Stimulated activated CD8-positive, alpha-beta memory T cell treated with anti-CD3 and anti-CD28 coated beads, Interleukin-7, amount 100 ng/mL, for 1 hour (primary cell): ENCODE measurements at regions not wholly inside any gene's neighbourhood (a gene's known extent, or its start where the extent isn't known, plus 50 kb on each side); places are given as distances from the start of the nearest gene placed in this dataset.

ENCODE experiments used
- DNase-seq, 2 donors: peaks; one replicate each; pipeline ENCODE4 v3.0.0-alpha.2; 2020; ENCODE audit warnings: low read depth in 2 of 2

- no peak for DNase-seq
Observed at GRCh38 chr10:28962768-28963167, 285.4 kb downstream of the BAMBI start.

DNA sequence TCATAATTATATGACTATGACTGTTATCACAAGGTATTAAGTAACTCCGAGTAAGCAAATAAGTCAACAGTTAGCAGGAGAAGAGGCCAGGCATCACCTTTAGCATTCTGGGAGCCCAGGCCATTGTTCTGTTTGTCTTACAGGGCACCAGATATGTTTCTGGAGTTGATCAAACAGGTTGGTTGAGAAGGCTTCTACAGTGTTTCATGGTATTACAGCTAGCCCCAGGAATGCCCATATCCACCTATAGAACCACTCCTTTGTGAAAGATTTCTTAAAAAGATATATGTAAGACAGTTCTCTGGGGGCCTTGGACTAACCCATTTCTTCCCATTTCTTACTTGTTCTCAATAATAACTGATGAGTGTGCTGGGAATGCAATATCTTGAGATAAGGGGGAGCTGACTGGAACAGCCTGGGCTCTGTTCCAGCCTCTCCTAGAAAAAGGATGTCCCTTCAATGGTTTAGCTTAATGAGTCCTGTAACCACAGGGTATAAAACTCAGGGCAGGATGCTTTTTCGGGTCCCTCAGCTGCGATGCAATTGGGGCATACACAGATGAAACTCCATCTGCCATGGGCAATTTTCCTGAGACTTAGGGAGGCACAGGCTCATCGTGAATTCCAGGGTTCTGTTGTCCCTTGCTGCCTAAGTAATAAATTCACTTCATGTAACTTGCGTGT is 286.4 kb downstream of the BAMBI start:
- DNase-seq, result no peak

DNA sequence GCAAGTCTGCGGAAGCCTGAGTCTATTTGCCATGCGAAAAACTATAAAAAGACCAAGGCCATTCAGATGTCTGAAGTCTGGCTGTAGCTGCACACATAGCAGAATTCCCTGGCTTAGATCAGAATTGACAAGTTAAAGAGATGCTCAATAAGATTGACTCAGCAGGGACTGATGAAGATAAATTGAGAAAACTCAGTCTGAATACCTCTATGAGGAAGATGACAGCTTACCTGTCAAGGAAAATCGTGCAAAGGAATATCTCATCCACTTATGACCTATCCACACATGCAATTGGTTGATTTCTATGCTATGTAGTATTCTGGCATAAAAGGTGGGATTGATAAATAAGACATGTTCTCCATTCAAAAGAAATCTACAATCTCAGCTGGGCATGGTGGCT is 288.6 kb downstream of the BAMBI start:
- no peak for DNase-seq

- DNase-seq, result no peak
Observed at GRCh38 chr10:28967031-28967430, 289.7 kb downstream of the BAMBI start.

- no peak for DNase-seq
Observed at GRCh38 chr10:28969413-28969812, 292.1 kb downstream of the BAMBI start.

DNA sequence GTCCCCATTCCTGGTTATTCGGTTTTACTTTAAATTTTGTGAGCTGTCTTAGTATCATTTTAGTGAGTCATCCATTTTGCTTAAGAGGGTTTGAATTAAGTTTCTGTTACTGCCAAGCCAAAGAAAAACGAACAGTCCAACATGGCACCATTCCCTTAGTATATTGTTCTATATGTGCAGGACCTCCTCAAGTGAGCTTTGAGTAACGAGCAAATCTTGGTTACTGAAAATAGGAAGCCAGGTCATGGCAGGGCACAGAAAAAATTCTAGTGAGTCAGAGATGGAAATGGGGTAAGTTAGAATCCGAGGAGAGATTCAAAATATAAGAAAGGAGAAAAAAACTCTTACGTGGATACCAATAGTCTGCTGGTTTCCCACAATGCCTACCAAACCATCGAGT is 292.9 kb downstream of the BAMBI start:
- no peak for DNase-seq

- DNase-seq, result no peak
Observed at GRCh38 chr10:28971255-28971654, 293.9 kb downstream of the BAMBI start.

GRCh38 chr10:28971764-28972163 is 294.4 kb downstream of the BAMBI start:
- no peak for DNase-seq

- no peak for DNase-seq
Observed at GRCh38 chr10:28973309-28973972, 296.1 kb downstream of the BAMBI start.

DNA sequence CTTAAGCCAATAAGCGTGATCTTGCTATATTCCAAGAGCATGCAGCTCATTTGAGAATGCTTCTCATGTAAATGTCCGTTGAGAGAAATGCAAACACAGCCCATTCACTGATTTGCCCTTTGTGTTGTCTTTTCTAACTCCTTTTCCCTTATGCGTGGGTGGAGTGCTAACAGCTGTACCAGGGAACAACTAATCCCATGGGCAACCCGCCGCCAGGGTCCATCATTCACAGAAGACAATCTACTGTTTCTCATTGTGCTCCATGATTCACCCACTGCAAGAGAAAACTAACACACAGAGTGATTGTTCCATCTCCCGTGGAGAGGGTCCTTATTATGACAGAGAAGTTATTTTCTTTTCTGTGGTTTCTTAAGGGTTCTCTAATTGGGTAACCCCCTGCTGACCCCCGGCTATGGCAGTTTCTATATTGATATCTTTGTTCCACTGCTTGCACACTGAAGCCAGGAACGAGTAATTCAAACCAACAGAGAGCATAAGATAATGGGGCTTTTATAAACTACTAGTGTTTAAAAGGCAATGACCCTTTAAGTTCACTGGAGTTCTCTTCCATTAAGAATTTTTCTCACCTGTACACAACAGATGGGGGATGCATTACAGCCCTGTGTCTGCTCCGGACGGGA is 298.7 kb downstream of the BAMBI start:
- no peak for DNase-seq

- DNase-seq, result no peak
Observed at GRCh38 chr10:28977518-28977917, 300.2 kb downstream of the BAMBI start.

DNA sequence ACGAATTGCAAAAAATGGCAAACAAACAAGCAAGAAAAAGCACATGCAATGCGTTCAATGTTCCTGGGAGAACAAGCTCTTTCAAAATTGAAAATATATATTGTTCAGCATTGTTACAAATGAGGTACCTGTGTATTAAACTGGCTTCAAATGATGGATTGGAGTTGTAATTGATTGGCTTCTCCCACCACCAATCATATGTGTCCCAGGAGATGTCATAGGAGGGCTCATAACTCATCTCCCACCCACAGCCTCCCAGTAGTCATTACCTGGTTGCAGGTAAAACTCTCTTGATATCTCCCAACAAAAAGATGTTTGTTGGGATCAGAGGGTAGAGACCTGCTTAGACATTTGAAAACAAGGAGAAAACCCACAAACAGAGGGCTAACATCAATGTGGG is 302.9 kb downstream of the BAMBI start:
- no peak for DNase-seq

GRCh38 chr10:28981007-28981406 is 303.7 kb downstream of the BAMBI start:
- DNase-seq, result no peak

GRCh38 chr10:28982974-28983373 is 305.7 kb downstream of the BAMBI start:
- no peak for DNase-seq

DNA sequence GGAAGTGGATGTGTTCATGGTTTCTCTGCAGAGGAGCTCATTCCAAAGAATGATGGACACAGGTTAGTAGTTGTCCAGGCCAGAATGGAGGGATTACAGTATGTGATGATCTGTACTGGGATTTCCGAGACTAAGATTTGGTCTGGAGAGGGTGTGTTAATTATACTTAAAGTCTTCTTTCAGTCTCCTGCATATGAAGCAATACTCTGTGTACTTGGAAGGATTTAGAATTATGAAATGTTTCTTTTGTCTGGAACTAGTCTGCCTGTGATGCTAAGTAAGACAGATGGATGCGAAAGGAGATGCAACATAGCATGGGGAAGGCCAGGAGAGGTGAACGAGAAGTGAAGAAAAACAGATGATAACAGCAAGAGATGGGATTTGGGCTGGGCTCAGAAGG is 305.1 kb upstream of the LYZL1 start:
- DNase-seq, result no peak

GRCh38 chr10:28984431-28984830 is 304.4 kb upstream of the LYZL1 start:
- no peak for DNase-seq

GRCh38 chr10:28985137-28985885 is 303.6 kb upstream of the LYZL1 start:
- no peak for DNase-seq

- no peak for DNase-seq
Observed at GRCh38 chr10:28986117-28986792, 302.6 kb upstream of the LYZL1 start.

GRCh38 chr10:28986856-28987255 is 302.0 kb upstream of the LYZL1 start:
- DNase-seq, result no peak

- DNase-seq, result no peak
Observed at GRCh38 chr10:28987555-28988320, 301.1 kb upstream of the LYZL1 start.

- DNase-seq, result no peak
Observed at GRCh38 chr10:28988980-28989379, 299.9 kb upstream of the LYZL1 start.
